Mononuclear cell (primary cell): ENCODE measurements at regions not wholly inside any gene's neighbourhood (a gene's known extent, or its start where the extent isn't known, plus 50 kb on each side); places are given as distances from the start of the nearest gene placed in this dataset.
"Not testable (repeated sequence)": the region's sequence is repeated elsewhere in the genome, so short reads cannot be mapped to it uniquely, and the experiment has no call there.

ENCODE experiments used
- H3K27me3 ChIP-seq: 2 replicates; pipeline ENCODE4 v1.6.0; 2011; ENCODE audit warnings: low read length, control low read depth; ENCODE audit not compliant: insufficient read depth
- H3K4me1 ChIP-seq: 2 replicates; pipeline ENCODE4 v1.5.1; 2011; ENCODE audit warnings: mild to moderate bottlenecking, low read length, control low read depth; ENCODE audit not compliant: insufficient read depth
- H3K4me3 ChIP-seq: 2 replicates; pipeline ENCODE4 v1.5.1; 2011; ENCODE audit warnings: mild to moderate bottlenecking, low read length, moderate library complexity
- H3K9me3 ChIP-seq: 2 replicates; pipeline ENCODE4 v1.5.1; 2011; ENCODE audit warnings: low read depth, mild to moderate bottlenecking, control low read depth, low read length

DNA sequence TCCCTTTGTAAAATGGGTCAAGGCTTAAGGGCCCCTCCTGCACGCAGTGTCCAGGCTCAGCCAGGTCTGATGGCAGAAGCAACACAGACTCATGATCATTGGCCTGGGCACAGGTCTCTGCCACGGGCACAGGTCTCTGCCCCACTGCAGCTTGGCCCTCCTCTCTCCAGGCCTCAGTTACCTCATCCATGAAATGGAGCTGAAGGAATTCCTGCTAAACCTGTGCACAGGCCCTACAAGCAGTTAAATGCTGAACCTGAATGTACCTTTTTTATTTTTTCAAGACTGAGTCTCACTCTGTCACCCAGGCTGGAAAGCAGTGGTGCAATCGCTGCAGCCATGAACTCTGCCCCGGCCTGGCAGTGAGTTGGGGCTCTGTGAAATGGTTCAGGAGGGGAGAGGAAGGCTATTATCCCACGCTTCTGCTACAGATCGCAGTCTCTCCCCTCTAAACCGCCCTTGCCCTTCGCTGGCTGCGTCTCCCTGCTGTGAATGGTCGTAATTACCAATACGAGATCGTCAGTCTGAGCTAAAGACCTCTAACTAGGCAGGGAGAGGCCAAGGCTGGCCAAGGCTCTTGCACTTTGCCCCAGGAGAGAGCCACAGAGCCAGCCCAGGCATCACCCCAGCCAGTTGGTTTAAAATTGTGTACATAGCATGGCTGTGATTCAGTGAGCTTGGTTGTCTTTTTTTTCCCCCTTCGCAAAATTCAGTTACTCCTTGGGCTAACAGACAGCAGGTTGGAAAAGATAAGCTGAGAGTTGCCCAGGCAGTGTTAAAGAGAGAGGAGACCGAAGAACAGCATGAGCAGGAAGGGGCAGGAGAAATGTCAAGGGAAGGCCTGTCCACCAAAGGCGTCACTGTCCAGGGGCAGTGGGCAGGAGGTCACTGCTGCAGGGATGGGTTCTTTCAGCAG is 93.0 kb upstream of the KCTD7 start:
- no peaks in the 10 kb centered on the region for H3K9me3 ChIP-seq
- no peaks in the 10 kb centered on the region for H3K27me3 ChIP-seq
- H3K4me1 ChIP-seq = no peaks in the 10 kb centered on the region
- no peak overlapping the region for H3K4me3 ChIP-seq

DNA sequence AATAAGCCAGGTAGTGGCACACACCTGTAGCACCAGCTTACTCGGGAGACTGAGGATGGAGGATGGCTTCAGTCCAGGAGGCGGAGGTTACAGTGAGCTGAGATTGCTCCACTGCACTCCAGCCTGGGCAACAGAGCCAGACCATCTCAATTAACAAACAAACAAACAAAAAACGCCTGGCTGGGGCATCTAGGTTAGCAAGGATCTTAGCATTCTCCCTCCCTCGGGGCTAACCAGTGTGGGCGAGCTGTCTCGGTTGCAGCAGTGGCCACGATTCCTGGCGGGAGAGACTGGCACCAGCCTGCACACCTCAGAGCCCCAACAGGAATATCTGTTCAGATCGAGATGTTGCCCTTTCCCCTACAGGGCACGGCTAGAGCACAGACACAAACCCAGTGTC is 91.3 kb upstream of the KCTD7 start:
- Histone ChIP-seq H3K27me3 (no peaks in the 10 kb centered on the region), H3K9me3 (no peaks in the 10 kb centered on the region), H3K4me3 (no peak overlapping the region), H3K4me1 (no peaks in the 10 kb centered on the region)

DNA sequence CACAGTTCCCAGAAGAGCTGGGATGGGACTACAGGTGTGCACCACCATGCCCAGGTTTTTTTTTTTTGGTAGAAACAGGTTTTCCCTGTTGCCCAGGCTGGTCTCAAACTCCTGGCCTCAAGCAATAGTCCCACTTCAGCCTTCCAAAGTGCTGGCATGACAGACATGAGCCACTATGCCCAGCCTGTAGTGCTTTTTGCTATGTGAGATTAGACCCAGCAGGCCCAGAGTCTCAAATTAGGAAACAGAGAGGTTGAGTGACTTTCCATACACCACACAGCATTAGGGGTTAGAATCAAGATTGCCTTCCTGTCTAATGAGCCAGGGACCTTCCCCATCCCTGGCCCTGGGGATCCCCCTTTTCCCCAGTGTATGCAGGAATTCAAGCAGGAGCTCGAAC is 90.8 kb upstream of the KCTD7 start:
- Histone ChIP-seq H3K4me3 (no peak overlapping the region), H3K9me3 (no peaks in the 10 kb centered on the region), H3K4me1 (no peaks in the 10 kb centered on the region)

DNA sequence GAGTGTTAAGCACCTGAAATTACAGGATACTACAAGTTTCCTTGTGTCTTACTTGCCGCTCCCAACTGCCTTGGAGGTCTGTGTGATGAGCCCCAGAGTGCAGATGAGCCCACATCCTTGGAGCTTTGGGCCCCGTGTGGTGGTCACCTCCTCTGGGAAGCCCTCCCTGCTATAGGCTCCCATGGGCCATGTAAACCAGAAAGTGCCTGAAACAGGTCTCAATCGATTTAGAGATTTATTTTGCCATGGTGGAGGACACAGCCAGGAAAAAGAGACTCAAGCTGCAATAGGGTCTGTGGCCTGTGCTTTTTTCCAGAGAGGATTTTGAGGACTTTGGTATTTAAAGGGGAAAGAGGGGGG is 89.4 kb upstream of the KCTD7 start:
- H3K4me1 ChIP-seq = no peaks in the 10 kb centered on the region

More for the DNA sequence above, 90.8 kb upstream of the KCTD7 start:
- H3K27me3 ChIP-seq = no peaks in the 10 kb centered on the region

DNA sequence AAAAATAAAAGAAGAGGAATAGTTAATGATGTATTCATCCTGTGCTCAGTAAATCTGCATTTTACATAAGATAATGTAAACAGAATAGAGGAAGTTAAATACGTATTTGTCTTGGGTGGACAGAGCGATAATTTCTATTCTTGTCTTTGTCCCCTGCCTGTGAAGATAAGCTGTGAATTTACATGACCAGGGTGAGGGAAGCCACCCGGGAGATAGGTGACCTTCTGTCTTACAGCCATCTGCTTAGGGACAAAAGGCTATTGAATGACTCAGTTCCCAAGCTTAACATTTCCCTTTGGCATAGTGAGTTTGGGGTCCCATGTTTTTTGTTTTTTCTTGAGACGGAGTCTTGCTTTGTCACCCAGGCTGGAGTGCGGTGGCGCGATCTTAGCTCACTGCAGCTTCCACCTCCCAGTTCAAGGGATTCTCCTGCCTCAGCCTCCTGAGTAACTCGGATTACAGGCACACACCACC is 88.7 kb upstream of the KCTD7 start:
- H3K4me3 ChIP-seq = no peak overlapping the region
- H3K9me3 ChIP-seq = no peaks in the 10 kb centered on the region
- H3K27me3 ChIP-seq = no peaks in the 10 kb centered on the region
- no peaks in the 10 kb centered on the region for H3K4me1 ChIP-seq

More for the DNA sequence above, 89.4 kb upstream of the KCTD7 start:
- H3K27me3 ChIP-seq = no peaks in the 10 kb centered on the region
- H3K9me3 ChIP-seq = no peaks in the 10 kb centered on the region
- no peak overlapping the region for H3K4me3 ChIP-seq

DNA sequence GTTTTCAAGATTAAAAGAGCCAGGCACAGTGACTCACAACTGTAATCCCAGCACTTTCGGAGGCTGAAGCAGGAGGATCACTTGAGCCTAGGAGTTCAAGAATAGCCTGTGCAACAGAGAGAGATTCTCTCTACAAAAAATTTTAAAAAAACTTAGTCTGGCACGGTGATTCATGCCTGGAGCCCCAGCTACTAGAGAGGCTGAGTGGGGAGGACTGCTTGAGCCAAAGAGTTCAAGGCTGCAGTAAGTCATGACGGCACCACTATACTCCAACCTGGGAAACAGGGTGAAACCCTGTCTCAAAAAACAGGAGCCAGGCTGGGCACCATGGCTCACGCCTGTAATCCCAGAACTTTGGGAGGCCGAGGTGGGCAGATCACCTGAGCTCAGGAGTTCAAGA is 86.6 kb upstream of the KCTD7 start:
- Histone ChIP-seq H3K4me1 (no peaks in the 10 kb centered on the region), H3K9me3 (no peaks in the 10 kb centered on the region), H3K4me3 (no peak overlapping the region), H3K27me3 (no peaks in the 10 kb centered on the region)

DNA sequence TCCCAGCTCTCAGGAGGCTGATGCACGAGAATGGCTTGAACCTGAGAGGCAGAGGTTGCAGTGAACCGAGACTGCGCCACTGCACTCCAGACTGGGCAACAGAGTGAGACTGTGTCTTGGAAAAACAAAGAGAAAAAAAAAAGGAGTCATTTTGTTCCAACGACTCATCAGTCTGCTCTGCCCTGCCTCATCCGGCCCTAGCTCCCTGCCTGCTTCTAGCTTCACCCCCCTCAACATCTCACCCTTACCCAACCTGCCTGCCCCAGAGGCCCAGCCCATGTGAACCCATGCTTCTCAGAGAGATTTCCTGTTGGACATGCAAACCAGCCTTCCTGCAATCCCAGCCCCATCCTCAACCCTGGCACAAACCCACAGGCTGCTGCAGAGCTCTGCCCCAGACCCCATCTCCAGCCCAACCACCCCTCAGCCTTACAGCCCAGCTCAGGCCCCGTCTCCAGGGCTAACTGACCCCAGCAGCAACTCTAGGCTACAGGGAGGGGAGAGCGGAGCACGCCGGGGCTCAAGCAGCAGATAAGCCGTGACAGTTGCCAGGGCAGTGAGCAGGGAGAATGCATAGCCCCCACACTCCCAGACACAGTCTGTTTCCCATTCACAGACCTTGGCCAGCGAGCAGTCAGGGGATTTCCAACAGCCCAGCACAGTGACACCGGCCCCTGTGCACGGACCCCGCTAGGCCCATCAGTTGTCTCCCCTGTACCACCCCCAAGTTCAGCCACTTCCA is 86.0 kb upstream of the KCTD7 start:
- Histone ChIP-seq H3K4me1 (no peaks in the 10 kb centered on the region), H3K27me3 (no peaks in the 10 kb centered on the region), H3K4me3 (no peak overlapping the region), H3K9me3 (no peaks in the 10 kb centered on the region)

DNA sequence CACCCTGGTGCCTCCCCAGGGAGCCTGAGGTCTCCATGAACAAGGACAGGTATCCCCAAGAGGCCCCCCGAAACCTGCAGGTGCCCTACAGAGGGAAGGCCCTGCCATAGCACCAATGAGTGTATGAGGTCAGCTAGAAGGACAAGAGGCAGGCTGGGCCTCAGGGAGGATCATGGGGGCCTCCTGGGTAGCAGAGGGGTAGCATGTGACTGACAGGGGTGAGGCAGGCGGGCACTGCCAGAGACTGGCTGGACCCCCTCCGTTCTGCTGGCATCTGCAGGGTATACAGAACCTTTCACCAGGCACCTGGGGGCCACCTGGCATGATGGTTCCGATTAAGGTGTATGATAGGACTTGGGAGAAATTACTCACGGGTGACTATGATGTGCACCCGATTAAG is 79.2 kb upstream of the KCTD7 start:
- Histone ChIP-seq H3K4me1 (no peaks in the 10 kb centered on the region), H3K9me3 (no peaks in the 10 kb centered on the region), H3K27me3 (no peaks in the 10 kb centered on the region), H3K4me3 (no peak overlapping the region)

DNA sequence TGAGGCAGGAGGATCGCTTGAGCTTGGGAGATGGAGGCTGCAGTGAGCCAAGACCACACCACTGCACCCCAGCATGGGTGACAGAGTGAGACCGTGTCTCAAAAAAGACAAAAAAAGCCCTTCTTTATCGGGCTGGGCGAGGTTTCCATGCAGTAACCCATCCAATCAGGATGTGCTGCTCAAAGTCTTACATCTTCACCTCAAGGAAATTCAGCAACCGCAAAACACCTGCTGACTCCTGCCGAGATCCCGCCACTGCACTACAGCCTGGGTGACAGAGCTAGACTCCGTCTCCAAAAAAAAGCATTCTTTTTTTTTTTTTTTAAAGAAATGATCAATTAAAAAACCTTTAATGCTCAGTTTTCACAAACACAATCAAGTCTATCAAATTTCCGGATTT is 75.7 kb upstream of the KCTD7 start:
- Histone ChIP-seq H3K4me3 (no peak overlapping the region), H3K4me1 (no peaks in the 10 kb centered on the region), H3K9me3 (no peaks in the 10 kb centered on the region), H3K27me3 (no peaks in the 10 kb centered on the region)

DNA sequence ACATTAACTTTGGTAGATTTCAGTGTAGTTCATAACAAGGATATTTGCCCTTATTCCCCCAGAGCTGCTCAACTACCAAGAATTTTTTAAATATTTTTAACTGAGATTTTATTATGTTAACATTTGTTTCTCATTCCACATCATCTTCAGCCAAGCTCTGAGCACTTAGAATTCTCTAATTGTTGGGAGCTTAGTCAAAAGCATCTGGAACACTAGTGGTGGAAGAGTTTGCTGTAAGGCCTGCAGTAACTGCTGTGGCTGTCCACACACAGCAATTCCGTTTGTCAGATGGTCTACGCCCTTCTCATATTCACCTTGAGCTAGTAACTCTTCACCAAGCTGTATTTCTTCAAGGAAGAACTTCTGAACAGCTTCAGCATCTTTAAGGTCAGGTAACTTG is 75.0 kb upstream of the KCTD7 start:
- H3K4me1 ChIP-seq, H3K9me3 ChIP-seq, H3K27me3 ChIP-seq, H3K4me3 ChIP-seq: not testable (repeated sequence)

DNA sequence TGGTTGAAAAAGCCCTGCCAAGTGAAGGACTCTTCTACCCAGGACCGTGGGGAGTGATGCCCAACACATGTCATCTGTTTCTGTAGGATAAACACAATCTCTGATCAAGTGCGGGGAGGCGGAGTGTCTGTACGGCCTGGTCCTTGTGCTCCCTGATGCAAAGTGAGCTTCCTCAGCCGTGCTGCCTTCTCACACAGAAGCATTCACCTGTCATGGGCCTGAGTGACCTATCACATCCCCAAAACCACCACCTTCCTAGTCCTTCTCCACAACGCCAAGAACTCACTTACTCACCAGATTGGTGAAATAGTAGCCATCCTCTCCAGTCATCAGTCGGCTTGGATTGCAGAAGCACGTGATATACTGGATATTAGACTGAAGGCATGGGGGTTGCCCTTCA is 74.4 kb upstream of the KCTD7 start:
- H3K27me3 ChIP-seq, H3K9me3 ChIP-seq, H3K4me1 ChIP-seq, H3K4me3 ChIP-seq: not testable (repeated sequence)

DNA sequence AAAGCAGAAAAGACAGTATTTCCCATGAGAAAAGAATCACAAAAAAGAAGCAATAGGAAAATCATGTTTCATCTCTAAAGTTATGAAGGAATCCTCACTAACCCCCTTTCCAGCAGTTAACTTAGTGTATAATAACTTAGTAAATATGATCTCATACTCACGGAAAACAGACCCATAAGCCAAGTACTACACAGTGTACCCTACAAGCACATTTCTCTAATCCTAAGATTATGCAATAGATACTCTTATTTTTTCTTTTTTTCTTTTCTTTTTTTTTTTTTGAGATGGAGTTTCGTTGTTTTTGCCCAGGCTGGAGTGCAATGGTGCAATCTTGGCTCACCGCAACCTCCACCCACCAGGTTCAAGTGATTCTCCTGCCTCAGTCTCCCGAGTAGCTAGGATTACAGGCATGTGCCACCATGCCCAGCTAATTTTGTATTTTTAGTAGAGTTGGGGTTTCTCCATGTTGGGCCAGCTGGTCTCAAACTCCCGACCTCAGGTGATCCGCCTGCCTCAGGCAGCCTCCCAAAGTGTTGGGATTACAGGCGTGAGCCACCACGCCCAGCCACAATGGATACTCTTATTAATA is 73.7 kb upstream of the KCTD7 start:
- H3K4me1 ChIP-seq, H3K4me3 ChIP-seq, H3K27me3 ChIP-seq, H3K9me3 ChIP-seq: not testable (repeated sequence)

DNA sequence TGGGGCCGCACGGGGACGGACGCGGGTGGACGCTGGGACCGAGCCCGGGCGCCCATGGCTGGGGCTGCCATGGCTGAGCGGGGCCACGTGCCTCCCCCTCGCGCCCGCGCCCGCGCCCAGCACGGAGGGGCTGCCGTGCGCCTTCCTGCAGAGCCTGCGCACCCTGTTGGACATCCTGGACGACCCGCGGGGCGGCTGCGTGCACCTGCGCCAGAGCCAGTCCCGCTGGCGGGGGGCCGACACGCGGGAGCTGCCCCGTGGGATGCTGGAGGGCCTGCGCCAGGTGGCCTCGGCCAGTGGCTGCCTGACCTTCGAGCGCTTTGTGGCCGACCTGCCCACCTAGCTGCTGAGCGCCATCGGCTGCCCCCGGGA is 72.5 kb upstream of the KCTD7 start:
- Histone ChIP-seq H3K4me1 (no peaks in the 10 kb centered on the region), H3K9me3 (no peaks in the 10 kb centered on the region), H3K27me3 (no peaks in the 10 kb centered on the region), H3K4me3 (no peak overlapping the region)

DNA sequence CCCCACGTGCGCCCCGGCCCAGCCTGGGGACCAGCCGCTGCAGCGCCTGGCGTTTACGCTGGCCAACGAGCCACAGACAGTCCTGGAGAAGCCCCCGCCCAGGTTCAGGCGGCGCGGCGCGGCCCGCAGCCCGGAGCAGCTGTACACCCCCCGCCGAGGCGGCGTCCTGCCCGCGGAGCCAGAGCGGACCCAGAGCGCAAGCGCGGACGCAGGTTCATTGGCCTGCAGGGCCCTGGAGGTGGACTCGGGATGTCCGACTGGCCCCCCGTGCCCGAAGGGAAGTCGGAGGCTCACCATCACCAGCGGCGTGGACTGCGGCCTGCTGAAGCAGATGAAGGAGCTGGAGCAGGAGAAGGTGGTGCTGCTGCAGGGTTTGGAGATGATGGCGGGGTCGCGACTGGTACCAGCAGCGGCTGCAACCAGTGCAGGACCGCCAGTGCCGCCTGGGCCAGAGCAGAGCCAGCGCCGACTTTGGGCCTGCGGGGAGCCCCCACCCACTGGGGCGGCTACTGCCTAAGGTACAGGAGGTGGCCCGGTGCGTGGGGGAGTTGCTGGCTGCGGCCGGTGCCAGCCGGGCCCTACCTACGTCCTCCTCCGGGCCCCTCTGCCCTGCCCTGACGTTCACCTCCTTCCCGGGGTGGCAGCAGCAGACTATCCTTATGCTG is 72.0 kb upstream of the KCTD7 start:
- Histone ChIP-seq H3K9me3 (no peaks in the 10 kb centered on the region), H3K4me1 (no peaks in the 10 kb centered on the region), H3K27me3 (no peaks in the 10 kb centered on the region), H3K4me3 (no peak overlapping the region)
